A673 (cell line): ENCODE measurements at regions not wholly inside any gene's neighbourhood (a gene's known extent, or its start where the extent isn't known, plus 50 kb on each side); places are given as distances from the start of the nearest gene placed in this dataset.

Experiments
- BruUV-seq: library from RNA; stranded (reverse); fragments of 400-500 nt; replicated peaks from 2 replicates; lab custom pipeline; 2021; lab: Mats Ljungman, UMichigan
- CTCF ChIA-PET: fragments of 300-600 bp; sonication (Branson Sonifier 250); formaldehyde crosslinking; loops from one replicate; lab custom pipeline; 2022; ENCODE audit warnings: antibody characterized with exemption; lab: Charles Lee
- POLR2A ChIA-PET: fragments of 300-600 bp; sonication (Branson Sonifier 250); formaldehyde crosslinking; loops from one replicate; lab custom pipeline; 2022; ENCODE audit warnings: antibody characterized with exemption; ENCODE audit not compliant: low non-redundant PET; lab: Charles Lee
- DNase-seq: peaks from one replicate; pipeline ENCODE4 v3.0.0-alpha.2; 2015; ENCODE audit warnings: low spot score
- H3K27ac ChIP-seq: fragments of 200-600 bp; sonication (generic); 2 replicates; pipeline ENCODE4 v1.5.1; 2016; ENCODE audit warnings: mixed run types, low read depth, mild to moderate bottlenecking, mixed read lengths, antibody characterized with exemption, low read length; ENCODE audit not compliant: poor library complexity, severe bottlenecking
- H3K27me3 ChIP-seq: fragments of 200-600 bp; sonication (generic); replicated peaks from 2 replicates; pipeline ENCODE4 v1.6.1; 2017; ENCODE audit warnings: mixed run types, low read depth, mild to moderate bottlenecking, mixed read lengths, antibody characterized with exemption, low read length; ENCODE audit not compliant: insufficient read depth, poor library complexity
- H3K36me3 ChIP-seq: fragments of 200-600 bp; sonication (generic); 2 replicates; pipeline ENCODE4 v1.6.1; 2016; ENCODE audit warnings: mixed run types, mild to moderate bottlenecking, mixed read lengths, antibody characterized with exemption, low read length; ENCODE audit not compliant: insufficient read depth, poor library complexity, severe bottlenecking
- H3K4me1 ChIP-seq: fragments of 200-600 bp; sonication (generic); 2 replicates; pipeline ENCODE4 v1.6.1; 2017; ENCODE audit warnings: mixed run types, mild to moderate bottlenecking, mixed read lengths, antibody characterized with exemption, low read length; ENCODE audit not compliant: insufficient read depth, poor library complexity, severe bottlenecking
- H3K4me3 ChIP-seq: fragments of 200-600 bp; sonication (generic); 2 replicates; pipeline ENCODE4 v1.5.1; 2016; ENCODE audit warnings: low read depth, mixed run types, mild to moderate bottlenecking, mixed read lengths, low read length; ENCODE audit not compliant: poor library complexity, severe bottlenecking
- H3K9me3 ChIP-seq: fragments of 200-600 bp; sonication (generic); 2 replicates; pipeline ENCODE4 v1.6.1; 2016; ENCODE audit warnings: mixed run types, low read depth, mild to moderate bottlenecking, mixed read lengths, antibody characterized with exemption, low read length; ENCODE audit not compliant: poor library complexity, severe bottlenecking
- CTCF ChIP-seq: fragments of 300-800, 200-600 bp; sonication (generic); conservative IDR thresholded peaks from 2 replicates; pipeline ENCODE4 v1.5.1; 2017; ENCODE audit warnings: low read depth, mild to moderate bottlenecking, antibody characterized with exemption, low read length, moderate library complexity, mixed read lengths
- EZH2 ChIP-seq: fragments of 200-600 bp; sonication (generic); IDR thresholded peaks from 2 replicates; pipeline ENCODE4 v1.6.1; 2017; ENCODE audit warnings: borderline replicate concordance, low read depth, mild to moderate bottlenecking, mixed read lengths, antibody characterized with exemption, low read length; ENCODE audit not compliant: poor library complexity, severe bottlenecking
- intact Hi-C: fragments of 100-400 bp; cut with micrococcal nuclease; formaldehyde crosslinking; loops from one replicate; pipeline ENCODE4 v1.10.0; 2022; ENCODE audit not compliant: unreplicated experiment

- no peaks in the 10 kb centered on the region for H3K4me1 ChIP-seq
- ChIA-PET CTCF (no interaction called here), POLR2A (no interaction called here)
- TF ChIP-seq CTCF (no peak), EZH2 (no peak)
- H3K27ac ChIP-seq: no peak overlapping the region
- H3K36me3 ChIP-seq: no peaks in the 10 kb centered on the region
- H3K27me3 ChIP-seq: no peaks in the 10 kb centered on the region
- H3K9me3 ChIP-seq: no peaks in the 10 kb centered on the region
- H3K4me3 ChIP-seq: no peak overlapping the region
- no TSS peak for BruUV-seq
- intact Hi-C loops: no loop called here
- DNase-seq: no peak
Measured at GRCh38 chr4:75422998-75423397, 91.2 kb downstream of the RCHY1 start.

GRCh38 chr4:75412746-75413145 lies 101.5 kb downstream of the RCHY1 start:
- no TSS peak for BruUV-seq
- H3K4me3 ChIP-seq: no peak overlapping the region
- TF ChIP-seq EZH2: no peak
- no peak for TF ChIP-seq CTCF
- intact Hi-C loops: no loop called here
- H3K27ac ChIP-seq: no peak overlapping the region
- no peaks in the 10 kb centered on the region for H3K4me1 ChIP-seq
- ChIA-PET POLR2A (no interaction called here), CTCF (no interaction called here)
- DNase-seq: no peak
- H3K27me3 ChIP-seq: no peaks in the 10 kb centered on the region
- no peaks in the 10 kb centered on the region for H3K9me3 ChIP-seq
- no peaks in the 10 kb centered on the region for H3K36me3 ChIP-seq

GRCh38 chr4:75398501-75398900 lies 115.7 kb downstream of the RCHY1 start:
- no peaks in the 10 kb centered on the region for H3K4me1 ChIP-seq
- no peaks in the 10 kb centered on the region for H3K27me3 ChIP-seq
- no peak for DNase-seq
- TF ChIP-seq CTCF: no peak
- TF ChIP-seq EZH2: no peak
- H3K9me3 ChIP-seq: no peaks in the 10 kb centered on the region
- H3K27ac ChIP-seq: no peak overlapping the region
- no peaks in the 10 kb centered on the region for H3K36me3 ChIP-seq
- ChIA-PET CTCF (no interaction called here), POLR2A (no interaction called here)
- no peak overlapping the region for H3K4me3 ChIP-seq
- intact Hi-C loops: no loop called here
- no TSS peak for BruUV-seq
